Esophagus squamous epithelium (tissue), 4 donors: ENCODE measurements at regions not wholly inside any gene's neighbourhood (a gene's known extent, or its start where the extent isn't known, plus 50 kb on each side); places are given as distances from the start of the nearest gene placed in this dataset.

ENCODE experiments used
- CTCF ChIP-seq, 6 experiments: fragments of 450-650 bp in 4 of 6; fragments of 200-600 bp in 2 of 6; sonication (generic) in 2 of 6; IDR thresholded peaks; one replicate each; pipeline ENCODE4 v1.5.1; 2016 to 2019; ENCODE audit warnings: antibody characterized with exemption in 6 of 6, mild to moderate bottlenecking in 4 of 6, moderate library complexity in 4 of 6
- POLR2A ChIP-seq, 4 donors: fragments of 450-650 bp; IDR thresholded peaks; one replicate each; pipeline ENCODE4 v1.6.1; 2017; ENCODE audit warnings: antibody characterized with exemption in 4 of 4, mild to moderate bottlenecking in 4 of 4, moderate library complexity in 3 of 4

- no peak for TF ChIP-seq CTCF (IDR thresholded peaks at IDR 0.05)
- TF ChIP-seq POLR2A (IDR thresholded peaks at IDR 0.05) = no peak
Measured at GRCh38 chr5:98292496-98292895, 481.0 kb upstream of the RGMB start.
